HCT116 (cell line): ENCODE measurements at regions not wholly inside any gene's neighbourhood (a gene's known extent, or its start where the extent isn't known, plus 50 kb on each side); places are given as distances from the start of the nearest gene placed in this dataset.

Source experiments
- ATAC-seq: fragments of 200-7000 bp; cut with Tn5 transposase; 2 replicates; pipeline ENCODE4 v1.9.1; 2020; ENCODE audit warnings: mild to moderate bottlenecking, moderate library complexity
- BruUV-seq: library from RNA; stranded (reverse); fragments of 400-500 nt; replicated peaks from 2 replicates; lab custom pipeline; 2021; lab: Mats Ljungman, UMichigan
- CTCF ChIA-PET: fragments of 300-600 bp; sonication (Branson Sonifier 250); formaldehyde crosslinking; loops from one replicate; lab custom pipeline; 2021; ENCODE audit warnings: antibody characterized with exemption; lab: Charles Lee
- POLR2A ChIA-PET: fragments of 300-600, 350-600 bp; sonication (Branson Sonifier 250); formaldehyde crosslinking; loops from one replicate; lab custom pipeline; 2021; ENCODE audit warnings: antibody characterized with exemption; lab: Charles Lee
- RAD21 ChIA-PET, 2 experiments: fragments of 300-600 bp; sonication (Branson Sonifier 250); formaldehyde crosslinking; loops; one replicate each; lab custom pipeline; 2023; ENCODE audit warnings: low total read pairs in 2 of 2; ENCODE audit not compliant: uncharacterized antibody in 2 of 2, unreplicated experiment in 2 of 2, low non-redundant PET in 1 of 2; lab: Charles Lee
- DNase-seq: peaks from one replicate; pipeline ENCODE4 v3.0.0-alpha.2; 2010; ENCODE audit warnings: low read depth, low spot score
- H2AFZ ChIP-seq: fragments of 200-600 bp; shearing (Covaris generic), sonication (generic); 2 replicates; pipeline ENCODE4 v1.6.1; 2017; ENCODE audit warnings: low read depth, mixed run types, mixed read lengths, antibody characterized with exemption, low read length; ENCODE audit not compliant: poor library complexity, severe bottlenecking
- H3K27ac ChIP-seq: 2 replicates; pipeline ENCODE4 v1.5.1; 2012; ENCODE audit warnings: low read depth, low read length
- H3K27me3 ChIP-seq: fragments of 200-600 bp; sonication (generic); 2 replicates; pipeline ENCODE4 v1.6.1; 2016; ENCODE audit warnings: mixed run types, low read length, mixed read lengths; ENCODE audit not compliant: insufficient read depth
- H3K36me3 ChIP-seq, 2 experiments: fragments of 200-500 bp in 1 of 2; fragments of 200-600 bp in 1 of 2; sonication (Bioruptor generic) in 1 of 2; sonication (generic) in 1 of 2; 2 replicates each; pipeline versions ENCODE4 v1.5.1 to v1.6.1; 2014 to 2016; ENCODE audit warnings: low read length in 2 of 2, inconsistent platforms in 1 of 2, mixed read lengths in 1 of 2, mixed run types in 1 of 2; ENCODE audit not compliant: insufficient read depth in 2 of 2, control insufficient read depth in 1 of 2
- H3K4me1 ChIP-seq, 2 experiments: fragments of 200-600 bp in 1 of 2; sonication (generic) in 1 of 2; 2 replicates each; pipeline versions ENCODE4 v1.5.1 to v1.6.1; 2012 to 2017; ENCODE audit warnings: low read length in 2 of 2, inconsistent platforms in 1 of 2, mild to moderate bottlenecking in 1 of 2, mixed read lengths in 1 of 2, mixed run types in 1 of 2, moderate library complexity in 1 of 2; ENCODE audit not compliant: insufficient read depth in 2 of 2, control insufficient read depth in 1 of 2
- H3K4me2 ChIP-seq: fragments of 200-600 bp; sonication (generic); 2 replicates; pipeline ENCODE4 v1.6.1; 2017; ENCODE audit warnings: mixed run types, low read length, mixed read lengths
- H3K4me3 ChIP-seq, 2 experiments: fragments of 200-600 bp in 1 of 2; sonication (generic) in 1 of 2; replicated peaks in 1 of 2; 2 replicates each; pipeline ENCODE4 v1.5.1; 2011 to 2016; ENCODE audit warnings: low read length in 2 of 2, control low read depth in 1 of 2, low read depth in 1 of 2, mild to moderate bottlenecking in 1 of 2, mixed read lengths in 1 of 2, mixed run types in 1 of 2
- H3K79me2 ChIP-seq: fragments of 200-600 bp; sonication (generic); 2 replicates; pipeline ENCODE4 v1.6.1; 2017; ENCODE audit warnings: mild to moderate bottlenecking, mixed run types, low read length, moderate library complexity, mixed read lengths; ENCODE audit not compliant: insufficient read depth
- H3K9ac ChIP-seq: fragments of 200-600 bp; sonication (generic); 2 replicates; pipeline ENCODE4 v1.6.1; 2016; ENCODE audit warnings: low read length, mixed read lengths
- H3K9me2 ChIP-seq: fragments of 200-600 bp; sonication (generic), shearing (Covaris generic); 2 replicates; pipeline ENCODE4 v1.6.1; 2017; ENCODE audit warnings: mixed run types, mild to moderate bottlenecking, moderate library complexity; ENCODE audit not compliant: insufficient read depth
- H3K9me3 ChIP-seq, 2 experiments: fragments of 200-500 bp in 1 of 2; fragments of 200-600 bp in 1 of 2; sonication (Bioruptor generic) in 1 of 2; sonication (generic) in 1 of 2; 2 replicates each; pipeline ENCODE4 v1.6.1; 2014 to 2017; ENCODE audit warnings: low read length in 2 of 2, mixed read lengths in 2 of 2, inconsistent platforms in 1 of 2, low read depth in 1 of 2, mild to moderate bottlenecking in 1 of 2, mixed run types in 1 of 2, moderate library complexity in 1 of 2; ENCODE audit not compliant: control insufficient read depth in 1 of 2, insufficient read depth in 1 of 2
- H4K20me1 ChIP-seq: fragments of 200-600 bp; sonication (generic), shearing (Covaris generic); 2 replicates; pipeline ENCODE4 v1.6.1; 2017; ENCODE audit warnings: mixed run types, mild to moderate bottlenecking, moderate library complexity; ENCODE audit not compliant: insufficient read depth
- CBX3 ChIP-seq: IDR thresholded peaks from 2 replicates; pipeline ENCODE4 v1.6.1; 2012; ENCODE audit warnings: low read depth
- CEBPB ChIP-seq: IDR thresholded peaks from 2 replicates; pipeline ENCODE4 v1.6.1; 2012; ENCODE audit warnings: low read depth
- ELF1 ChIP-seq: IDR thresholded peaks from 2 replicates; pipeline ENCODE4 v1.6.1; 2012; ENCODE audit warnings: low read depth, borderline replicate concordance
- EZH2 ChIP-seq: fragments of 200-600 bp; sonication (generic); IDR thresholded peaks from 2 replicates; pipeline ENCODE4 v1.6.1; 2017; ENCODE audit warnings: antibody characterized with exemption, mixed run types
- EZH2phosphoT487 ChIP-seq: fragments of 200-600 bp; IDR thresholded peaks from 2 replicates; pipeline ENCODE4 v1.6.1; 2018; ENCODE audit warnings: antibody characterized with exemption, borderline replicate concordance
- FOSL1 ChIP-seq: IDR thresholded peaks from 2 replicates; pipeline ENCODE4 v1.6.1; 2012; ENCODE audit warnings: low read depth
- POLR2AphosphoS5 ChIP-seq: IDR thresholded peaks from 2 replicates; pipeline ENCODE4 v1.6.1; 2011; ENCODE audit warnings: mild to moderate bottlenecking, low read depth, low read length, moderate library complexity
- RAD21 ChIP-seq: IDR thresholded peaks from 2 replicates; pipeline ENCODE4 v1.6.1; 2012; ENCODE audit warnings: low read depth, mild to moderate bottlenecking
- SIN3A ChIP-seq: IDR thresholded peaks from 2 replicates; pipeline ENCODE4 v1.6.1; 2012; ENCODE audit warnings: low read depth
- SP1 ChIP-seq: IDR thresholded peaks from 2 replicates; pipeline ENCODE4 v1.6.1; 2012; ENCODE audit warnings: low read depth
- SRF ChIP-seq: IDR thresholded peaks from 2 replicates; pipeline ENCODE4 v1.6.1; 2012; ENCODE audit warnings: low read depth
- TCF7L2 ChIP-seq: IDR thresholded peaks from 2 replicates; pipeline ENCODE4 v1.7.0; 2011; ENCODE audit warnings: borderline replicate concordance, inconsistent platforms; ENCODE audit not compliant: insufficient read depth, insufficient read length; ENCODE audit errors: extremely low read depth
- YY1 ChIP-seq: IDR thresholded peaks from 2 replicates; pipeline ENCODE4 v1.6.1; 2011; ENCODE audit warnings: low read length, low read depth, moderate library complexity, mild to moderate bottlenecking; ENCODE audit not compliant: insufficient replicate concordance; ENCODE audit errors: extremely low read depth
- ZFX ChIP-seq: fragments of 450-650 bp; IDR thresholded peaks from 2 replicates; pipeline ENCODE4 v1.6.1; 2017
- ZNF274 ChIP-seq: fragments of 200-500 bp; sonication (Bioruptor generic); IDR thresholded peaks from 2 replicates; pipeline ENCODE4 v1.6.1; 2014; ENCODE audit warnings: mild to moderate bottlenecking, low read depth, low read length, inconsistent platforms
- intact Hi-C: fragments of 100-400 bp; cut with micrococcal nuclease; formaldehyde crosslinking; loops from 2 replicates; pipeline ENCODE4 v1.10.0; 2022
- TF ChIP-seq, protein P1 (sequence below), 3 experiments: fragments of 200-600 bp in 1 of 3; sonication (generic) in 1 of 3; IDR thresholded peaks in 2 of 3; conservative IDR thresholded peaks in 1 of 3; 2 replicates each; pipeline ENCODE4 v1.5.1; 2012 to 2017; ENCODE audit warnings: low read depth in 2 of 3, low read length in 2 of 3, antibody characterized with exemption in 1 of 3, borderline replicate concordance in 1 of 3, control low read depth in 1 of 3, mild to moderate bottlenecking in 1 of 3, mixed read lengths in 1 of 3, mixed run types in 1 of 3, moderate library complexity in 1 of 3; ENCODE audit not compliant: insufficient read depth in 1 of 3
- TF ChIP-seq, protein P2 (sequence below): IDR thresholded peaks from 2 replicates; pipeline ENCODE4 v1.6.1; 2012

DNA sequence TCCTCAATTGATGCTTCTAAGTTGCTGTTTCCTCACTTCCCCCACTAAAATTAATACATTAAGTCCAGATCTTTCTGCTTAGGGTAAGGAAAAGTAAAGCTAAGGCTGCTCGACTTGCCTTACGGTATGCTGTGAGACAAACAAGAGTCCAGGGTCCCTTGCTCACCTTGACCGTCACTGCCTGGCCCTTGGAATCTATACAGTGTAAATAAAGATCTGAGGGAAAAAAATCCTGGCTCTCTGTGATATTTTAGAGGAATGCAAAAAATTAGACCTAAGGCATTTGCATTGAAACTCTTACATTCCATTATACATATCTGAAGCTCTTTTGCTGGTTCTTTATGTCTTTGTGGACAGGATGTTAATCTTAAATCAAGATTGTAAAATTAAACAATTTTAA, 129.6 kb upstream of the HCCS start (continued):
- TF ChIP-seq YY1, result no peak
- TF ChIP-seq SIN3A, result no peak
- TF ChIP-seq EZH2phosphoT487, result no peak
- no peak for TF ChIP-seq CEBPB
- TF ChIP-seq, protein P1, sequence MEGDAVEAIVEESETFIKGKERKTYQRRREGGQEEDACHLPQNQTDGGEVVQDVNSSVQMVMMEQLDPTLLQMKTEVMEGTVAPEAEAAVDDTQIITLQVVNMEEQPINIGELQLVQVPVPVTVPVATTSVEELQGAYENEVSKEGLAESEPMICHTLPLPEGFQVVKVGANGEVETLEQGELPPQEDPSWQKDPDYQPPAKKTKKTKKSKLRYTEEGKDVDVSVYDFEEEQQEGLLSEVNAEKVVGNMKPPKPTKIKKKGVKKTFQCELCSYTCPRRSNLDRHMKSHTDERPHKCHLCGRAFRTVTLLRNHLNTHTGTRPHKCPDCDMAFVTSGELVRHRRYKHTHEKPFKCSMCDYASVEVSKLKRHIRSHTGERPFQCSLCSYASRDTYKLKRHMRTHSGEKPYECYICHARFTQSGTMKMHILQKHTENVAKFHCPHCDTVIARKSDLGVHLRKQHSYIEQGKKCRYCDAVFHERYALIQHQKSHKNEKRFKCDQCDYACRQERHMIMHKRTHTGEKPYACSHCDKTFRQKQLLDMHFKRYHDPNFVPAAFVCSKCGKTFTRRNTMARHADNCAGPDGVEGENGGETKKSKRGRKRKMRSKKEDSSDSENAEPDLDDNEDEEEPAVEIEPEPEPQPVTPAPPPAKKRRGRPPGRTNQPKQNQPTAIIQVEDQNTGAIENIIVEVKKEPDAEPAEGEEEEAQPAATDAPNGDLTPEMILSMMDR (IDR thresholded peaks at IDR 0.05 in 2 of 3, conservative IDR thresholded peaks at IDR 0.05 in 1 of 3; ENCODE audit: borderline replicate concordance in 1 of 3, insufficient read depth in 1 of 3, low read depth in 2 of 3, low read length in 2 of 3), result no peak
- TF ChIP-seq POLR2AphosphoS5, result no peak
- no peak for TF ChIP-seq TCF7L2
- no peak for TF ChIP-seq SP1

DNA sequence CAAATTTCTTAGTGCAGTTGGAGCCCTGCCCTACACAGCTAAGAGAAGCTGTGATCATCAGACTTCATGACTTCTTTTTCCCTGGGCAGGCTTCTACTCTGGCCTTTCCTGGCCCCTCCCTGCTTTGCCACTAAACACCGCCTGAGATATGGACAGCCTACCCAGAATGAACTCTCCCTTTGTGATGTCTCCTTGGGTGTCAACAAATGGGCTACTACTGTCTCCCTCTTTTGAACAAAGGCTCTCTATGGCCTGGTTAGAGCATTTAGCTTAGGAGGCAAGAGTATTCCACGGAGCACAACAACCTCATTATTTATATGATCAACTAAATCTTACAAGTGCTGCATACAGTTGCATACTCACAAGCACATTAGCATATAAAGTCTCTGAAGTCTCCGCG, 127.6 kb upstream of the HCCS start:
- intact Hi-C loops, result no loop called here
- Histone ChIP-seq H3K4me1 (no peaks in the 10 kb centered on the region), H3K36me3 (no peaks in the 10 kb centered on the region), H3K4me2 (no peak overlapping the region)
- DNase-seq, result no peak
- POLR2A ChIA-PET, result no interaction called here
- BruUV-seq, result no TSS peak
- CTCF ChIA-PET, result no interaction called here
- RAD21 ChIA-PET, result no interaction called here
- no peak for TF ChIP-seq CEBPB
- TF ChIP-seq EZH2phosphoT487, result no peak
- TF ChIP-seq, protein P1 (IDR thresholded peaks at IDR 0.05 in 2 of 3, conservative IDR thresholded peaks at IDR 0.05 in 1 of 3; ENCODE audit: borderline replicate concordance in 1 of 3, insufficient read depth in 1 of 3, low read depth in 2 of 3, low read length in 2 of 3), result no peak
- no peak for TF ChIP-seq ZNF274
- TF ChIP-seq SP1, result no peak
- TF ChIP-seq RAD21, result no peak
- no peak for TF ChIP-seq CBX3
- TF ChIP-seq, protein P2, sequence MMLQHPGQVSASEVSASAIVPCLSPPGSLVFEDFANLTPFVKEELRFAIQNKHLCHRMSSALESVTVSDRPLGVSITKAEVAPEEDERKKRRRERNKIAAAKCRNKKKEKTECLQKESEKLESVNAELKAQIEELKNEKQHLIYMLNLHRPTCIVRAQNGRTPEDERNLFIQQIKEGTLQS, result no peak
- TF ChIP-seq ELF1, result no peak
- no peak for TF ChIP-seq TCF7L2
- TF ChIP-seq FOSL1, result no peak
- TF ChIP-seq ZFX, result no peak
- TF ChIP-seq EZH2, result no peak
- TF ChIP-seq SRF, result no peak
- TF ChIP-seq, all 23 proteins: peak for 0
- H3K9me2 ChIP-seq, result no peaks in the 10 kb centered on the region
- H3K9ac ChIP-seq, result no peak overlapping the region
- no peak overlapping the region for H3K4me3 ChIP-seq
- no peak for ATAC-seq
- no peak overlapping the region for H2AFZ ChIP-seq
- no peaks in the 10 kb centered on the region for H3K27me3 ChIP-seq
- H3K79me2 ChIP-seq, result no peaks in the 10 kb centered on the region
- no peaks in the 10 kb centered on the region for H3K9me3 ChIP-seq
- no peaks in the 10 kb centered on the region for H4K20me1 ChIP-seq
- H3K27ac ChIP-seq, result no peak overlapping the region
